ENCODE measurements at regions not wholly inside any gene's neighbourhood (a gene's known extent, or its start where the extent isn't known, plus 50 kb on each side); places are given as distances from the start of the nearest gene placed in this dataset.
"Not testable (repeated sequence)": the region's sequence is repeated elsewhere in the genome, so short reads cannot be mapped to it uniquely, and the experiment has no call there.

DNA sequence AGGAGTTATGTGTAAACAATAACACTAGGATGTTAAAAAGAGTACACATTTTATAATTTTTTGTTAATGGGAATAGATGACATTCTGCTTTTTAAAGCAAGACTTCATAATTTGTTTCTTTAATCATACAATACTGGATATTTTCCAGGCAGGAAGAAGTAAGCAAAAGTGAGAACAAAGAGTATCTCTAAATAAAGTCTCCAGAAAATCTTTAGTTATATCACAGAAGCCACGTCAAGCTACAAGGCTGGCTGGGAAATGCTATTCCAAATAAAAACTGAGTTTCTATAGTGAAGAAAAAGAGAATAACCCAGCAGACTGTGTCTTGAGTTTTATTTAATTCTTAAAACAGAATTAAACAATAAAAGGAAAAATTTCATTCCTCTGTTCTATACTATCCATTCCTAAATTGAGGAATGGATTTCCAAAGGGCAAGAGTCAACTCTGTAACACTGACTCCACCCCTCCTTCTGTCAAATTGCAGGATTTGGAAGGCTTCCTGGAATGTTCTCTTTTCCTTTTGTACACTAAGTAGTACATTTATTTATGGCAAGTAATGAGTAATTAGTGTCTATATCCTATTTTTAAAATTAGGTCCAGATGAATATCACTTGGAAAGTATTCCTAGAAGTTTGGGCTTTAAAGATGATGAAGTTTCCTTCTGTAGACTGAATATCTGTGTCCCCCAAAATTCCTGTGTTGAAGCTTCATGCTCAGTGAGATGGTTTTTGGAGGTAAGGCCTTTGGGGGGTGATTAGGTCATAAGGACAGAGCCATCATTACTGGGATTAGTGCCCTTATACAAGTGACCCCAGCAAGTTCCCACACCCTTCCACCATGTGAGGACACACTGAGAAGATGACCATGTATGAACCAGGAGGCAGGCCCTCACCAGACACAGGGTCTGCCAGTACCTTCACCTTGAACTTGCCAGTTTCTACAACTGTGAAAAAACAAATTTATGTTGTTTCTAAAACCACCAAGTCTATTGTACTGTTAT is 290.9 kb downstream of the CRPPA start:
- DNase-seq, result no peak

DNA sequence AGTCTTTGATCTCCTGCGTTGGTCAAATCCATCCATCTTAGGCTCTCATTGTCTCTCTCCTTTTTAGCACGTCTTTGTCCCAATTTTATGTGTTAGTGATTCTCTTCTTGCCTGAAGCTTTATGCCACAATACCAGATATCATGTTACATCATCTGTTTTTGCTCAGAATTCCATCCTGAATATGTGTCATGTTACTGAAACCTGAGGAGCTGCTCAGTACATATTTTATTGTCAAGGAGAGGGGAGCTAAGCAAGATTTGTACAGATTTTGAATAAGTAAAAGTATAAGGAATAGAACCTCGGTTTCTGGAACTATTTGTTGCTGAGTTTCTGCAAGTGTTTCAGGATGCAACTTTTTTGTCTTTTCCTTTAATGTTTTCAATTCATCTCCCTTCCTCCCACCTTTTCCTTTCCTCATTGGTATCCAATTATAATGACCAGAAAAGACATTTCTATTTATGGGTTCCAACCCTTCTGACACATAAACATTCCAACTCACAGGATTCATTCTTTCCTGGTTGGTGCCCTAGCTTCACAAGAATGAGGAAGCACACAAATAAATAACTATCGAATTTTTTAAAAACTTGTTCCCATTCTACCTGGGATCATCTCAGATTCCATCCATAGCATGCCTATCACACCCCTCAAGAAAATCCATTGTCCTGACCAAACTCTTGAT is 291.8 kb downstream of the CRPPA start:
- DNase-seq, result no peak

DNA sequence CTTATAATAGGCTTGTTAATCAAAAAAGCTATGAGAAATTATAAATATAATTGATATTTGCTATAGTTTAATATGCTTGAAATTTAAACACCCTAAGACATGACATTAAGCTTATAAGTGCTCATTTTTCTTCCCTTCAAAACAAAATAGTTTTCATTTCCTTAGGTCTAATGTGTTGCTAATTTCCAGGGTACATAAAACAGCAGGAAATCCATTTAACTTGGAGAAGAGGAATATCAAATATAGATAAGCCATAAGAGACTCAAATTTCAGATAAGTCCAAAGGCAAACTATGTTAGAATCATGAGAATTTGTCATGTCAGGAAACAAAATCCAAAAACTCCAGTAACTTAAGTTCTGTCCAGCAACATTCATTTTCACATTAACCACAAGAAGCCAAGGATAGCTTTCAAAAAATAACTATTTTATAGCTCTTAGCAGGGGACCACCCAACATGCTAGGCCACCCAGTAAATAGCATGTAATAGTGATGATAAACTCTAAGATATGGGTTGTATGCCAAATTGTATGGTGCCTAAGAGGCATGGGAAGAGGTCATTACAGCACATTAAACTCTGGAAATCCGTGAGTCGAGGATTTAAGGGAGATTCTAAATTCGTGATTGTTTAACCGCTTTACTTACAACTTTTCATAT is 298.1 kb downstream of the CRPPA start:
- no peak for DNase-seq

DNA sequence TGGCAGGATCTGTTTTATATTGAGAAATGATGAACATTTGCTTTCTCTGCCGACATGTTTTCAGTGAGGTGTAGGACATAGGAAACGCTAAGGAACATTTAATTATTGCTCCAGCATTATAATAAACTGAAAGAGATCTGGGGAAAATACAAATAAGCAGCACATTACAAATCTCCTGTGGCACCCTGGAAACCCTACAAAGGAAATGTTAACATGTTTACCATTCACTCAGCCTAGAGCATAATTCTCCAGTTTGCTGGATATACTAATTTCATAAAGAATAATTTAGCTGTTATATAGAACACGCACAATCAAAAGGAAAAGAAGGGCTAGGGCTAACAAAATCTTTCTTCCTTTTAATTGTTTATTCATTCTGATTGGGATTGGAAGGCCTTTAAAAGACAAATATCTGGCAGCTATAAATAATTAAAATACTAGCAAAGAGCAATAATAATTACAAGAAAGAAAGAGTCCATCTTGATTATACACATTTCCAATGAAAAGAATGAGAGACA is 299.4 kb downstream of the CRPPA start:
- DNase-seq, result no peak

DNA sequence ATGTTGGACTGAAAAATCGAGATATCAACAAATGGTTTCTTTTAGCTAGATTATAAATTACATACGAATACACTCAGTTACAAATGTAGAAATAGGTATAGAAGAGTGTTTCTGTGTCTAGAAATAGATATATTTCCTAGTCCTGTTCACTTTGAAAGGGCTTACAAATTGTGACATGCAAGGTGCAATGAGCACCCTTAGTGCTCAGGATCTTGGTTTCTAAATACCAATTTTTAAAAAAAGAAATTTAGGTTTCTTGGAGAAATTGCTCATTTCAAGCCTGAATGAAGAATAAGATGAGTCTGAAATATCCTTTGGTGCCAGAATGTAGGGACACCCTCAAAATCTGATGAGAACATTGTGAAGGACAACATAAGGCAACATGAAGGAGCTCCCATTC is 306.0 kb downstream of the CRPPA start:
- DNase-seq, result no peak

DNA sequence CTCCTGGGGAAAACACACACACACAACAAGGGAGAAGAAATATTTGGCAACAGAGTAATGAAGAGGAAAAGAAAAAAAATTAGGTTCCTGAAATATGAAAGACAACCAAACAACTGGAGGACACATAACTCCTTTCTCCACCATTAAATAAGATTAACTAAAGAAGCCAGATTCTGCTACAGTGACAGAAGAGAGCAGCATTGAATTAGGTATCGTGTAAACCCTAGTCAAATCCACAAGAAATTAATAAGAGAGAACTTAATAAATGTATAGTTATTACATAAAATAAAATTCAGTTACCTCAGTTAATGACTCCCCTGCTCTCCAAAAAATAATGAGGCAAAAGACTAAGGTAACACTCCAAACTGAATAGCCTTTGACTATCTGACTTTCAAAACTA is 306.7 kb downstream of the CRPPA start:
- no peak for DNase-seq

DNA sequence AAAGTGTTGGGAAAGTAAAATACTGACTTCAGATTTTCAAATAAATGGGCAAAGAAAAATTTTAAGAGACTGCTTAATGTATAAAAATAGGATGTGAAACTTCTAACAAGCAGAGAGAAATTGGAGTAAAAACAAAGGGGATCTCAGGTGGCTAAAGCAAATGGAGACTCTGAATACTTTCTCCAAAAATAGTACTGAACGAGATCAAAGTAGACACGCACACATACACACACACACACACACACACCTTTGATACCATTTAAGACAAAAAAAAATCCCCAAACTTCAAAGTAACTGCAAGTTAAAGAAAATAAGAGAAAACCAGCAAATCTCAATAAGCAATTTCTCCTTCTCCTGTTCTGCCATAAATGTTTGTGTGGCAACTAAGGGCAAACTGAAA is 307.3 kb downstream of the CRPPA start:
- no peak for DNase-seq

DNA sequence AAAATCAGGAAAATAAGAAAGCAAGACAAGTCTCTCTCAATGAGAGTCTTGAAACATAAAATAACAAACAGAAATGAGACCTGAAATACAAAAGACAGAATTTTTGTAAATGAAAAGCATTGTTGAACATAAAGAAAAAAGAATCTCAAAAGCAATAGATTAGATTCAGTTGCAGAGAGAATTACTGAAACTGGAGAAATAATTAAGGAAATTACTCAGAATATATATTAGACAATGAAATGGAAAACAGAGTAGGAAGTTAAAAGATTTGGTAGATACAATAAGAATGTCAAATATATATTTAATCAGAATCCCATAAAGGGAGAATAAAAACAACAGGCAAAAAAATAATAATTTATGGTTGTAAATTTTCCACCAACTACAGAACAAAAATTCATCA is 308.3 kb downstream of the CRPPA start:
- DNase-seq, result no peak

DNA sequence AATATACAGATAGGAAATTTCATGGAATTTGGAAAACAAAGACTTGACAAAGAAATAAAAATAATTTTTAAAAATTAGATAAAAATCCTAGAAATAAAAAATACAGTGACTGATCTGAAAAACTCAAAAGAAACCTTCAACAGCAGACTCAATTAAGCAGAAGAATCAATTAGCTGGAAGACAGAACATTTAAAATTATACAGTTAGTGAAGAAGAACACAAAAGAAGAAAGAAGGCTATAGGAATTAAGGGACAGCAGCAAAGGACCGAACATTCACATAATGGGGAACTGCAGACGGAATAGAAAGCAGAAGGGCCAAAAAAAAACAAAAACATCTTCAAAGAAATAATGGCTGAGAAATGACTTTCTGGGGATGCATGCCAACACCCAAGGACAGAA is 314.5 kb downstream of the CRPPA start:
- no peak for DNase-seq

DNA sequence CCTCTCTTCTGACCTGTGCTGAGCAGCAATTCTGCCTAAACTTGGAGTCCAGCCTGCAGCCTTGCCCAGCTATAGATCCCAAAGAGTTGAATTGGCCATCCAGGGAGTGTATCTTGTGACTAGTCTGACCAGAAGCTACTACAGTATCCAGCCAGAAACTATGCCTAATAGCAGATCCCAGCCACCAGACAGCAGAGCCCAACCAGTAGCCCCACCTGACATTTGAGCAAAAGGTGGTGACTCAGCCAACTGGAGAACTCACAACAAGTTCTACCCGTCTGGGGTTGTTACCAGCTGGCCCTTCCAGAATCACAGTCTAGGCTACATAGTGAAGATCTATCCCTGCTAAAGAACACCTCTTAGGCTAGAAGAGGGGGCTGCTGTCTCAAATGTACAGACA is 315.0 kb downstream of the CRPPA start:
- DNase-seq, result no peak

DNA sequence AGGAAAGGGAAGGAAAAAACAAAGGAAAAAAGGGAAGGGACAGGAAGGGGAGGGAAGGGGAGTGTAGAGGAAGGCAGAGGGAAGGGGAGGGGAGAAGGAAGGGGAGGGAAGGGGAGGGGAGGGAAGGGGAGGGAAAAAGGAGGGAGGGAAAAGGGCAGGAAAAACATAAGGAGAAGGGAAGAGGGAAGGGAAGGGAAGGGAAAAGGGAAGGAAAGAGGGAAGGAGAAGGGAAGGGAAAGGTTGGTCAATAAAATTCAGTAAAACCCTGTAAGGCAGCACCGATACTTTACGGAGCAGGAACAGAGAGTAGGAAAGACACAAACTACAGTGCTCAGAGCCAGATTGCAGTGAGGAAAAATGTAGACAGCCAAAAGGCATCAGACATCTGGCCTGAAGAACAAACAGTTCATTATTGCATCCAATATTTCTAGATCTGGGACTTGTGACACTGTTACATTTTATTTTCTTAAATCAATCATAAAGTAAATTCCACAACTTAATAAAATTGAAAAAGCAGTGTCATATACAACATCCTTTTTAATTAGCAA is 322.0 kb downstream of the CRPPA start:
- no peak for DNase-seq

DNA sequence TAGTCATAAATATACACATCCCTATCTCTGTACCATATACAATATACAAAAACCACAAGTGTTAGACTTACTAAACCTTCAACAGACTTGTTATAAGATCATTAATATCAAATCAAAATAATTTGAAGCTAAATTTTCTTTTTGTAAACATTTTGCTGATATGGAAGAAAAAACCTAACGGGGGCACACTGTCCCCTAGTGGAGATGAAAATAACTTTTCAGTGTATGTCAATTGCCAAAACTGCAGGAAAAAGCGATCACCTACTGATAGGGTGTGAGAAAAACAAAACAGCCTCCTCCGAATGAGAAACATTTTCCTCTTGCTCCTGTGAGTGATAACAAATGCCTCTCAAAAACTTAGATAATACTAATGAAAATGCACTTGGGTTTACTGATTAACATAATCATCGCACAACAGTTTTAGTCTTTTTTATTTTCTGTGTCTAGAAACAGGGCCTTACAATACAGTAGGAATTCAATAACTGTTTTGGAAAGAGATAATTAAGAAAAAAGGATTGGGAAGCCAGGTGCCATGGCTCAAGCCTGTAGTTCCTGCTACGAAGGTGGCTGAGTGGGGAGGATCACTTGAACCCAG is 322.7 kb downstream of the CRPPA start:
- DNase-seq, result no peak

DNA sequence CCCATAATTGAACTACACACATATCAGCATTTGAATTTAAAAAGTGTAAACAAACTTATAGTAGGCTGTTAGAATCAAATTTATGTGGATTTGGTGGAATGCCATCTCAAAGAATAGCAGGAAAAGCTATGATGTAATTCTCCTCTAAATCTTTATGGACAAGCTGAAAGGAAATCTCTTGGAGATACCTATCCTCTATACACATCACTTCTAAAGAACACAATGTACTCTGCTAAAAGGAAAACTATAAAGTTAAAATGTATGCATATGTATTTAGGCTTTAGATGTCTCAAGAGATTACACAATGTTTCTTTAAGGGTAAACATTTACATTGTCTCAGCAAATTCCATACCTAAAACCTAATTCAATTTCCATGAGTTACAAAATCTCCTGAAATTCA is 323.3 kb downstream of the CRPPA start:
- DNase-seq, result no peak

DNA sequence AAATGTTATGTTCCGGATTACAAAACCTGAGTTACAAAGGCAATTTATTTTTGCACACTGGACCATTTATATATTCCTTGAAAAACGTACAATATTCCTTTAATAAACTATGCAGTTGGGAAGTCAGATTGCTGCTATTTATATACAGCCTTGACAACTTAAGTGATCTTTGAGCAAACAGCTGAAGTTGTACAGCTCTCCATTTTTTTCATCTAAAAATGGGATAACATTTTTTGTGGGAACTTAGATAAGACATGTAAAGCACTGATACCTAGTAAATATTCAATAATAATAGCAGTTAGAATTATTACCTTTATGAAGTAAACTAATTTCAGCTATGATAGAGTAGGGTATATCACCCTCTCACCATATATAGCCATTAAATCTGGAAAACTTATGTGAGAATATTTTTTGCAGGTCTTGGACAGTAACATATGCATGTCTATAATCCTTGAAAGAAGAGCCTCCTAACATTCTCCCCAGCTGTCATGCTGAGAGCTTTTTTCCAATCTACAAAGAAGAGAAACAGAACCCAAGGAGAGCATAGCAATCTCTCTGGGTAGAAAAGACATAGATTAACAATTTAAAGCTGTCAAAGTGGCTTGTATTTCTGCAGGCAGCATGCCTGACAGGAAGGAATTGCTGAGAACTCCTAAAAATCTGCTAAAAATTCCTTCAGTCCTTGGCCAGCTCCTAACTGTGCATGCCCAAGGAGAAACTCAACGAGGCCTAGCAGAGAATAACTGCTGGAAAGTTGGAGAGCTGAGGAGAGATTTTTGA is 326.0 kb downstream of the CRPPA start:
- DNase-seq, result no peak

DNA sequence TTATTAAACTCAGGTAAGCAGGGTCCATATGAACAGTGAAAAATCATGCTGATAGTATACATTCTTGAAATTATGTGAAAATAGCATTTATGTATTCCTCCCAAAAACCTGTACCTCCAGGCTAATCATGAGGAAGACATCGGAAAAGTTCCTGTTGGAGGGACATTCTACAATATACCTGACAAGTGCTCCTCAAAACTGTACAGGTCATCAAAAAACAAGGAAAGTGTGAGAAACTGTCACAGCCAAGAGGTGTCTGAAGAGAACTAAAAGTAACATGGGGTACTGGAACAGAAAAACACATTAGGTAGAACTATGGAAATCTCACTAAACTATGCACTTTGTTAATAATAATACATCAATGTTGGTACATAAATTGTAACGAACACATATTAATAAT is 326.7 kb downstream of the CRPPA start:
- no peak for DNase-seq

DNA sequence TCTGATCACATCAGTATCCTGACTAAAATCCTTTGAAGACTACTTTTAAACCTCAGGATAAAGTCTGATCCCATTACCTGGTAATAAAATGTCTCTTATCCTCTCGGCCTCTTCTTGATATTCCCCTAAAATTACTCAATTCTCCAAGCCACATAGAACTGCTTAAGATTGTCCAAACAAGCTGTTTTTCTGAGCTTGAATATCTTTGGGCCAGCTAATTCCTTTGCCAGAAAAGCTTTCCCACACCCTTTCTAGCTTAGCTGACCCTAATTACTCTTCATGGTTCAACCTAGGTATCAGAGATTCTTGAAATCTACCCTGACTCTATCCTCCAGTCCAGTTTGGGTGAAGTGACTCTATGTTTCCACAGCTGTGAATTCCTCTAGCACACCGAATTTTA is 328.6 kb downstream of the CRPPA start:
- DNase-seq, result no peak

DNA sequence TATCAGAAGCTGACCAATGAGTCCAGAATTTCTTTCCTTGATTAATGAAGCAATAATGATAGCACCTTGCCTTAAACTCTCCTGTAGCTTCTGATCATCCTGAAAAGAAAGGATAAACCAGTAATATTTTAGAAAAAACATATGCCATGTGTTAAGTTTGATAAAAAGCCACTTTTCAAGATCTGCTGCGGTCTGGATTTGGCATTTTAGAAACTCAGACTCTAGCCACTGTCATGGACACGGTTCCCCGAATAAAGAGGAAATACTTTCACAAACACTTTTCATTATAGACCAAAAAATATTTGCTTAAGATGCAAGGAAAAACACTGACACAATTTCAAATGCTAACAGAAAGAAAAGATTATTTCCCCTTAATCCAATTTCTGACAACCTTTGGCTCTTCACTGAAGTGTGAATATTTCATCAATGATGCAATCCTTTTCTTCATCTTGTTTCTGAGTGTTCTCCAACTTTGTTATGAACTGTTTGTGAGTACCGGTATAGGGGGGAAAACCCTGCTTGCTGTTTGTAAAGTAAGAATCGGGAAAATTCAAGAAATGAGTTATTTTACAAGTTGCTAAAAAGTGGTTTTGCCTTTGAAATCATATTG is 329.5 kb downstream of the CRPPA start:
- DNase-seq, result no peak

DNA sequence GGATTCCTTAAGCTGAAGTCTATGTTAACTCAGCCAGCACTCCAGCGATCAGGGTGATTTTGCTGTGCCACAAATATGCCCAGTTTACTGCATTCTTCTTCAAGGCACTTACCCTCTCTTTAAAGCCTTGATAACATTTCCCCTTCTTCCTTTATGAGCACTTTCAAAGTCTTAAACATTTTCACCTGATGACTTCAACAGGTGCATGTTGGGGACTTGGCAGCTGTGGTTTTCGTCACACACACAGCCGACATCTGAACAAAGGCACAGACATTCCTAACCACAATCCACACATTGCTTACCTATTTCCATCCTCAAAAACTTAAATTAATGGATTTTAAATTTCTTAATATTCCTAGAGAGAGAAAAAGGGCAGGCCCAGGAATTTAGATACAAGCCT is 331.5 kb downstream of the CRPPA start:
- DNase-seq, result no peak

DNA sequence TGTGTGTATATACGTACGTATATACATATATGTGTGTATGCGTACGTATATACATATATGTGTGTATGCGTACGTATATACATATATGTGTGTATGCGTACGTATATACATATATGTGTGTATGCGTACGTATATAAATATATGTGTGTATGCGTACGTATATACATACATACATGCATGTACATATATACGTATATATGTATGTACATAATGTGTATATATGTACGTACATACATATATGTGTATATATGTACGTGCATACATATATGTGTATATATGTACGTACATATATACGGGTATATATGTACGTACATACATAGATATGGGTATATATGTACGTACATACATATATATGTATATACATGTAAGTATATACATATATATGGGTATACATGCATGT is 332.1 kb downstream of the CRPPA start:
- no peak for DNase-seq

DNA sequence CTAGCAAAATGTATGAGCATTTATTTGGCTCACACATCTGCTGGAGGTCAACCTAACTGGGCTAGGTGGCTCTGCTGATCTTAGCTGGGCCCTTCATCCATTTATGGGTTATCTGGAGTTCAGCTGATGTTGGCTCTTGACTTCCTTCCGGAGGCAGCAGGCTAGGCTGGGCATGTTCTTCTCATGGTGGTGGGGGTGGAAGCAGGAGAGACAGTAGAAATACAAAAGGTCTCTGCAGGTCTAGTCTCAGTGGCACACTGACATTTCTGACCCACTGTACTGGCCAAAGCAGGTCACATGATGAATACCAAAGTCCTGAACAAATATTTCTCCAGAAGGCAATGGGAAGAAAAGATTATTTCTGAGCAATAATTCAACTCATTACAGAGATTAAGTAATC is 334.6 kb downstream of the CRPPA start:
- no peak for DNase-seq

DNA sequence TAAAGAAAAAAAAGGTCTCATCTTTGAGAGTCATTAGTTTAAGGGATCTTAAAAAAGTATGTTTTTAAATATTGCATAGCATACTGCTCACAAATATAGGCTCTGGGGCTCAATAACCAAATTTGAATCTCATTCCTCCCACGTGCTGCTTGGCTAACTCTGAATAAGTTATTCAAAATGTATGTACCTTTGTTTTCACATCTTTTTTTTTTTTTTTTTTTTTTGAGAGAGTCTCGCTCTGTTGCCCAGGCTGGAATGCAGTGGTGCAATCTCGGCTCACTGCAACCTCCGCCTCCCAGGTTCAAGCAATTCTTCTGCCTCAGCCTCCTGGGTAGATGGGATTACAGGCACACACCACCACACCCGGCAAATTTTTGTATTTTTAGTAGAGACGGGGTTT is 335.6 kb downstream of the CRPPA start:
- DNase-seq, result not testable (repeated sequence)

DNA sequence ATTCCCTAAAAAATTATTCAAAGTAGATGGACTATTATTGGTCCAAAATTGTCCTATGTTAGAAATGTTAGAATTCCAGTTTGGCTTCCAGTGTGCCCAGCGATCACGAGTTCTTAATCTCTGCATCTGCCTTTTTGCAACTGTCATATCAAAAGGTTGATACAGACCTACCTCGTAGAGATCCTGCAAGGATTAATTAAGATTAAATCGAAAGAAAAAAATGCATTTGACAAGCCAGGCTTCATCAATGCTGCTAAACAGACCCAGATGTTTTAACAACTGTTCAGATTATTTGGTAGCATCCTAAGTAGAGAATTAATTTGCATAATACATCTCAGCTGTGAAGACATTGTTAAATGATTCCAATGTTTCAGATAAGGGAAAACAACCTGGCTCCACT is 336.5 kb downstream of the CRPPA start:
- DNase-seq, result no peak
